ENCODE measurements at regions not wholly inside any gene's neighbourhood (a gene's known extent, or its start where the extent isn't known, plus 50 kb on each side); places are given as distances from the start of the nearest gene placed in this dataset.

GRCh38 chr12:75728826-75729225 is 217.4 kb upstream of the KRR1 start:
- H3K4me2 ChIP-seq (ENCODE audit: low read depth, low read length), result no peak overlapping the region
- DNase-seq (ENCODE audit: low spot score), result no peak
- BruUV-seq (replicated peaks), result no TSS peak
- ChIA-PET POLR2A (no interaction called here), CTCF (ENCODE audit: low intra/inter-chr PET ratio, low total read pairs) (no interaction called here)
- in situ Hi-C loops (cut with HindIII; ENCODE audit: extremely low pct_ligation_motif_present, low pct_unique_long_range_greater_than_20kb) (no loop called here), intact Hi-C loops (cut with micrococcal nuclease; ENCODE audit: unreplicated experiment) (no loop called here)
- H2AFZ ChIP-seq (ENCODE audit: low read length), result no peak overlapping the region
- 86% methylated on average over 1 of the region's 1 CpG for WGBS (ENCODE audit: low lambda C conversion rate)
- no peaks in the 10 kb centered on the region for H4K20me1 ChIP-seq (ENCODE audit: insufficient read depth, low read length)
- H3K9me3 ChIP-seq (ENCODE audit: low read length), result no peaks in the 10 kb centered on the region
- TF ChIP-seq ZNF547 (CRISPR knock-in tag; IDR thresholded peaks at IDR 0.05), result no peak
- TF ChIP-seq MZF1 (CRISPR knock-in tag; IDR thresholded peaks at IDR 0.05; ENCODE audit: borderline replicate concordance), result no peak
- TF ChIP-seq PHF20 (CRISPR knock-in tag; IDR thresholded peaks at IDR 0.05), result no peak
- no peak for TF ChIP-seq MAFF (IDR thresholded peaks at IDR 0.05; ENCODE audit: low read depth, low read length)
- no peak for TF ChIP-seq STAT6 (CRISPR knock-in tag; IDR thresholded peaks at IDR 0.05; ENCODE audit: borderline replicate concordance)
- no peak for TF ChIP-seq ZNF549 (CRISPR knock-in tag; IDR thresholded peaks at IDR 0.05)
- TF ChIP-seq SATB2 (CRISPR knock-in tag; IDR thresholded peaks at IDR 0.05), result no peak
- no peak for TF ChIP-seq ATM (IDR thresholded peaks at IDR 0.05; ENCODE audit: borderline replicate concordance)
- TF ChIP-seq ZNF3 (CRISPR knock-in tag; IDR thresholded peaks at IDR 0.05), result no peak
- TF ChIP-seq FOXK1 (CRISPR knock-in tag; IDR thresholded peaks at IDR 0.05; ENCODE audit: borderline replicate concordance, low read depth), result no peak
- no peak for FAIRE-seq
- H3K4me1 ChIP-seq (ENCODE audit: insufficient read depth, low read length), result peaks cover 29% of the 10 kb centered on the region
- no peaks in the 10 kb centered on the region for H3K79me2 ChIP-seq (ENCODE audit: insufficient read depth, low read length)
- no peak for ATAC-seq
- H3K4me3 ChIP-seq (replicated peaks in 1 of 3; ENCODE audit: insufficient read depth in 1 of 3, low read depth in 2 of 3, low read length in 3 of 3), result no peak overlapping the region
- no peak overlapping the region for H3K9ac ChIP-seq (ENCODE audit: insufficient read depth, low read depth, low read length)
- H3K27me3 ChIP-seq (ENCODE audit: control insufficient read depth in 1 of 2, insufficient read depth in 2 of 2, low read length in 2 of 2), result no peaks in the 10 kb centered on the region
- H3K36me3 ChIP-seq (replicated peaks in 1 of 2; ENCODE audit: control insufficient read depth in 1 of 2, insufficient read depth in 2 of 2, low read length in 2 of 2), result no peaks in the 10 kb centered on the region
- H3K27ac ChIP-seq (ENCODE audit: extremely low read length, insufficient read depth, low read length), result no peak overlapping the region
